ENCODE measurements at regions not wholly inside any gene's neighbourhood (a gene's known extent, or its start where the extent isn't known, plus 50 kb on each side); places are given as distances from the start of the nearest gene placed in this dataset.

DNA sequence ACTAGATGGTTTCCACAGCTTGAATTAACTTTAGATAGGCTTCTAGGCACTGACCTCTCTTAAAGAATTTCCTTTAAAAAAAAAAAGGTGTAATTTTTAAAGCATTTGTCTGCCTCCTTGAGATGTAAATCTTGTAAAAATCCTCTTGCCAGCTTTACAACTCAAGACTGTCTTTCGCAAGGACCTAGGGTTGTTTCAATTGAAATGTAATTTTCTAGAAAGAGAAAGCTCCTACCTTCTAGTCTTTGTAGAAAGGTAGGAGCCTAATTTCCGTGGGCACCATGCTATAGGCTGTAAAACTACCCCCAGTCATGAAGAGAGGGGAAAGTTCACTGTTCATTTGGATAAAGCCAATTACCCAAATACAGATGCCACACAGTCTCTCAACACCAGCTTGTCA lies 228.8 kb upstream of the TMEM229A start:
- TF ChIP-seq, protein P1, sequence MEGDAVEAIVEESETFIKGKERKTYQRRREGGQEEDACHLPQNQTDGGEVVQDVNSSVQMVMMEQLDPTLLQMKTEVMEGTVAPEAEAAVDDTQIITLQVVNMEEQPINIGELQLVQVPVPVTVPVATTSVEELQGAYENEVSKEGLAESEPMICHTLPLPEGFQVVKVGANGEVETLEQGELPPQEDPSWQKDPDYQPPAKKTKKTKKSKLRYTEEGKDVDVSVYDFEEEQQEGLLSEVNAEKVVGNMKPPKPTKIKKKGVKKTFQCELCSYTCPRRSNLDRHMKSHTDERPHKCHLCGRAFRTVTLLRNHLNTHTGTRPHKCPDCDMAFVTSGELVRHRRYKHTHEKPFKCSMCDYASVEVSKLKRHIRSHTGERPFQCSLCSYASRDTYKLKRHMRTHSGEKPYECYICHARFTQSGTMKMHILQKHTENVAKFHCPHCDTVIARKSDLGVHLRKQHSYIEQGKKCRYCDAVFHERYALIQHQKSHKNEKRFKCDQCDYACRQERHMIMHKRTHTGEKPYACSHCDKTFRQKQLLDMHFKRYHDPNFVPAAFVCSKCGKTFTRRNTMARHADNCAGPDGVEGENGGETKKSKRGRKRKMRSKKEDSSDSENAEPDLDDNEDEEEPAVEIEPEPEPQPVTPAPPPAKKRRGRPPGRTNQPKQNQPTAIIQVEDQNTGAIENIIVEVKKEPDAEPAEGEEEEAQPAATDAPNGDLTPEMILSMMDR (IDR thresholded peaks at IDR 0.05; ENCODE audit: low read length): no peak
- no peak for TF ChIP-seq EZH2phosphoT487 (IDR thresholded peaks at IDR 0.05; ENCODE audit: low read length)

All from MM.1S (cell line).